ENCODE measurements at regions not wholly inside any gene's neighbourhood (a gene's known extent, or its start where the extent isn't known, plus 50 kb on each side); places are given as distances from the start of the nearest gene placed in this dataset.

DNA sequence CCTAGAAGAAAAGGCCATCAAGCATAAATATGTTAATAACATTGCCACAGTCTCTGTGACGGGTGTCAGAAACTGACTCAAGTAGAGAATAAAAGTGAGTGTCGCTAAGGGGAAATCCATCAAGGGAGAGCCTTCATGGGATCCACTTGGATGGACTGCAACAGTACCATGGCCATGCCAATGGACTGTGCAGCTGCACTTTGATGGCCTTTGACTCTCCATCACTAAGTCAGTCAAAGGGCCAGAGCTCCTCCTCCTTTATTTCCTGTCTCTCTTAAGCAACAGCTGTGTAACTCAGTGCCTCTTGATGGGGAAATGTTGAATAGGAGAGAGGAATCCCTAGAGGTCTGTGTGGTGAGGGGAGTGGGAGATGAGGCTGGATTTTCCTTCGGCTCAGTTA lies 335.2 kb downstream of the BMP4 start:
- no peak overlapping the region for H3K4me3 Mint-ChIP-seq
- Histone ChIP-seq H3K4me3 (ENCODE audit: low read length) (no peak overlapping the region), H3K36me3 (ENCODE audit: control insufficient read depth, insufficient read depth, low read length) (no peaks in the 10 kb centered on the region), H3K4me1 (ENCODE audit: control insufficient read depth, insufficient read depth, low read length) (no peaks in the 10 kb centered on the region), H3K27me3 (ENCODE audit: control insufficient read depth, insufficient read depth, low read length, poor library complexity, severe bottlenecking) (no peaks in the 10 kb centered on the region), H3K27ac (ENCODE audit: low read depth, low read length) (no peak overlapping the region), H3K9ac (ENCODE audit: extremely low read depth, low read length, poor library complexity, severe bottlenecking) (no peak overlapping the region), H3K9me3 (ENCODE audit: control insufficient read depth, low read length) (no peaks in the 10 kb centered on the region)
- no peak for DNase-seq
- H3K4me1 Mint-ChIP-seq = peaks cover 5% of the 10 kb centered on the region
- 91 to 97% methylated on average over 3 of the region's 3 CpGs for WGBS, 2 experiments (ENCODE audit: insufficient coverage in 1 of 2, insufficient read length in 1 of 2)
- H3K36me3 Mint-ChIP-seq (ENCODE audit: low read depth) = no peaks in the 10 kb centered on the region
- TF ChIP-seq, protein P1, sequence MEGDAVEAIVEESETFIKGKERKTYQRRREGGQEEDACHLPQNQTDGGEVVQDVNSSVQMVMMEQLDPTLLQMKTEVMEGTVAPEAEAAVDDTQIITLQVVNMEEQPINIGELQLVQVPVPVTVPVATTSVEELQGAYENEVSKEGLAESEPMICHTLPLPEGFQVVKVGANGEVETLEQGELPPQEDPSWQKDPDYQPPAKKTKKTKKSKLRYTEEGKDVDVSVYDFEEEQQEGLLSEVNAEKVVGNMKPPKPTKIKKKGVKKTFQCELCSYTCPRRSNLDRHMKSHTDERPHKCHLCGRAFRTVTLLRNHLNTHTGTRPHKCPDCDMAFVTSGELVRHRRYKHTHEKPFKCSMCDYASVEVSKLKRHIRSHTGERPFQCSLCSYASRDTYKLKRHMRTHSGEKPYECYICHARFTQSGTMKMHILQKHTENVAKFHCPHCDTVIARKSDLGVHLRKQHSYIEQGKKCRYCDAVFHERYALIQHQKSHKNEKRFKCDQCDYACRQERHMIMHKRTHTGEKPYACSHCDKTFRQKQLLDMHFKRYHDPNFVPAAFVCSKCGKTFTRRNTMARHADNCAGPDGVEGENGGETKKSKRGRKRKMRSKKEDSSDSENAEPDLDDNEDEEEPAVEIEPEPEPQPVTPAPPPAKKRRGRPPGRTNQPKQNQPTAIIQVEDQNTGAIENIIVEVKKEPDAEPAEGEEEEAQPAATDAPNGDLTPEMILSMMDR (conservative IDR thresholded peaks at IDR 0.05) = no peak
- H3K9me3 Mint-ChIP-seq = no peaks in the 10 kb centered on the region
- no peaks in the 10 kb centered on the region for H3K27me3 Mint-ChIP-seq (ENCODE audit: insufficient read depth)
- no peak overlapping the region for H3K27ac Mint-ChIP-seq

DNA sequence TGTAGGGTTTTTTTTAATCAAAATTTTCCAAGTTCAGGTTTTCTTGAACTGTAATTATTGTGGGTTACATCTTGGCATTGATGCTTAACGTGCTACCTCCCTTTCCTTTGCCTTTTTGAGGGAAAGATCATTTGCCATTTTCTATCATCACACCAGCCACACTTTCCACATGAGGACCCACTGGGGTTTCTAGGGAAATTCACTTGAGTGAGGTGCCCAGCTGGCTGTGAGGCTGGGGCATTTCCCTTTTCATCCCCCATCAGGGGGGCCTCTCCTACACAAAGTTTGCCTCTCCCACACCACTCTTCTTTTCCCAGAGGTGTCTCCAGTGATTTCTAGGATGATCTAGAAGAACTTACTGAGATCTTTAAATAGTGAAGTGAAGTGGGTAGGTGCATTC lies 335.7 kb downstream of the BMP4 start:
- Mint-ChIP-seq H3K27me3 (ENCODE audit: insufficient read depth) (no peaks in the 10 kb centered on the region), H3K36me3 (ENCODE audit: low read depth) (no peaks in the 10 kb centered on the region), H3K4me1 (peaks cover 5% of the 10 kb centered on the region), H3K9me3 (no peaks in the 10 kb centered on the region), H3K4me3 (no peak overlapping the region), H3K27ac (no peak overlapping the region)
- H3K36me3 ChIP-seq (ENCODE audit: control insufficient read depth, insufficient read depth, low read length) = no peaks in the 10 kb centered on the region
- DNase-seq = no peak
- H3K27me3 ChIP-seq (ENCODE audit: control insufficient read depth, insufficient read depth, low read length, poor library complexity, severe bottlenecking) = no peaks in the 10 kb centered on the region
- H3K4me1 ChIP-seq (ENCODE audit: control insufficient read depth, insufficient read depth, low read length) = no peaks in the 10 kb centered on the region
- H3K27ac ChIP-seq (ENCODE audit: low read depth, low read length) = no peak overlapping the region
- no peaks in the 10 kb centered on the region for H3K9me3 ChIP-seq (ENCODE audit: control insufficient read depth, low read length)
- H3K4me3 ChIP-seq (ENCODE audit: low read length) = no peak overlapping the region
- H3K9ac ChIP-seq (ENCODE audit: extremely low read depth, low read length, poor library complexity, severe bottlenecking) = no peak overlapping the region
- 73% methylated on average over 1 of the region's 1 CpG; no CpG with 5 or more reads in 1 of the 2 experiments for WGBS, 2 experiments (ENCODE audit: insufficient coverage in 1 of 2, insufficient read length in 1 of 2)
- TF ChIP-seq, protein P1 (conservative IDR thresholded peaks at IDR 0.05) = no peak

DNA sequence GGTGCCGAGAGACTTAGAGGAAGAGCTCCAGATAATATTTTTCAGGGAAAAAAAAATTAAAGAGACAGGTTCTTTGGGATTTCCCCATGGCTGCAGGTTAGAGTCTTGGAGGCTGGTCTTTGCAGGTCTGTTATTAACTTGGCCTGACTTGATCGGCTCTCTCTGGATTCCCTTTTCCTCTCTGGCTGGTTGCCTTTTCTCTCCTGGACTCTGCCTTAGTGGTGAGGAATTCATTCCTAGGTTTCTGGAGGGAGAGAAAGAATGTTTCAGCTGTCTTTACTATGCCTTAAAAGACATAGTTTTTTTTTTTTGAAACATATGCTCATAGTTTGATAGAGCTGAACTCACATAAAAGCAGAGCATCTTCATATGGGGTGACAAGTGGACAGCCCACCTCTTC lies 336.3 kb downstream of the BMP4 start:
- no peaks in the 10 kb centered on the region for H3K36me3 ChIP-seq (ENCODE audit: control insufficient read depth, insufficient read depth, low read length)
- TF ChIP-seq, protein P1 (conservative IDR thresholded peaks at IDR 0.05) = no peak
- H3K9ac ChIP-seq (ENCODE audit: extremely low read depth, low read length, poor library complexity, severe bottlenecking) = no peak overlapping the region
- H3K36me3 Mint-ChIP-seq (ENCODE audit: low read depth) = no peaks in the 10 kb centered on the region
- 80 to 89% methylated on average over 1 to 2 of the region's 2 CpGs for WGBS, 2 experiments (ENCODE audit: insufficient coverage in 1 of 2, insufficient read length in 1 of 2)
- no peak overlapping the region for H3K4me3 Mint-ChIP-seq
- peaks cover 5% of the 10 kb centered on the region for H3K4me1 Mint-ChIP-seq
- no peaks in the 10 kb centered on the region for H3K9me3 Mint-ChIP-seq
- H3K27ac ChIP-seq (ENCODE audit: low read depth, low read length) = no peak overlapping the region
- no peaks in the 10 kb centered on the region for H3K27me3 Mint-ChIP-seq (ENCODE audit: insufficient read depth)
- DNase-seq = no peak
- H3K4me3 ChIP-seq (ENCODE audit: low read length) = no peak overlapping the region
- H3K4me1 ChIP-seq (ENCODE audit: control insufficient read depth, insufficient read depth, low read length) = no peaks in the 10 kb centered on the region
- no peaks in the 10 kb centered on the region for H3K9me3 ChIP-seq (ENCODE audit: control insufficient read depth, low read length)
- H3K27ac Mint-ChIP-seq = no peak overlapping the region
- no peaks in the 10 kb centered on the region for H3K27me3 ChIP-seq (ENCODE audit: control insufficient read depth, insufficient read depth, low read length, poor library complexity, severe bottlenecking)
